ENCODE measurements at regions not wholly inside any gene's neighbourhood (a gene's known extent, or its start where the extent isn't known, plus 50 kb on each side); places are given as distances from the start of the nearest gene placed in this dataset.

- TF ChIP-seq EZH2 (IDR thresholded peaks at IDR 0.05; ENCODE audit: insufficient read depth, poor library complexity, severe bottlenecking) (no peak), EZH2phosphoT487 (IDR thresholded peaks at IDR 0.05; ENCODE audit: insufficient read depth, low read depth) (no peak)
These were observed 454.1 kb downstream of the C6orf118 start for GRCh38 chr6:164855281-164855680.
